Smooth muscle cell (in vitro differentiated cells): ENCODE measurements at regions not wholly inside any gene's neighbourhood (a gene's known extent, or its start where the extent isn't known, plus 50 kb on each side); places are given as distances from the start of the nearest gene placed in this dataset.

Source experiments
- DNase-seq: peaks from one replicate; lab custom pipeline; 2025; ENCODE audit not compliant: unreplicated experiment; lab: John Stamatoyannopoulos, UW
- H2AFZ ChIP-seq: fragments of 200-600 bp; sonication (generic); 2 replicates; pipeline ENCODE4 v1.6.0; 2016; ENCODE audit warnings: antibody characterized with exemption, low read depth, mild to moderate bottlenecking
- H3F3A ChIP-seq: fragments of 200-600 bp; sonication (generic); 2 replicates; pipeline ENCODE4 v1.6.0; 2017; ENCODE audit warnings: antibody characterized with exemption, low read depth
- H3K27ac ChIP-seq: fragments of 200-600 bp; sonication (generic); 2 replicates; pipeline ENCODE4 v1.5.1; 2016; ENCODE audit warnings: low read depth, mild to moderate bottlenecking
- H3K27me3 ChIP-seq: fragments of 200-600 bp; sonication (generic); 2 replicates; pipeline ENCODE4 v1.6.1; 2016; ENCODE audit warnings: low read depth, mild to moderate bottlenecking
- H3K36me3 ChIP-seq: fragments of 200-600 bp; sonication (generic); 2 replicates; pipeline ENCODE4 v1.5.1; 2016; ENCODE audit warnings: low read depth
- H3K4me1 ChIP-seq: fragments of 200-600 bp; sonication (generic); 2 replicates; pipeline ENCODE4 v1.5.1; 2016; ENCODE audit warnings: low read depth
- H3K4me2 ChIP-seq: fragments of 200-600 bp; sonication (generic); 2 replicates; pipeline ENCODE4 v1.6.0; 2016; ENCODE audit warnings: mild to moderate bottlenecking
- H3K4me3 ChIP-seq: fragments of 200-600 bp; sonication (generic); 2 replicates; pipeline ENCODE4 v1.5.1; 2016; ENCODE audit warnings: mild to moderate bottlenecking
- H3K79me2 ChIP-seq: fragments of 200-600 bp; sonication (generic); 2 replicates; pipeline ENCODE4 v1.6.0; 2016; ENCODE audit warnings: low read depth, mild to moderate bottlenecking
- H3K9ac ChIP-seq: fragments of 200-600 bp; sonication (generic); 2 replicates; pipeline ENCODE4 v1.6.0; 2016; ENCODE audit warnings: low read depth
- H3K9me3 ChIP-seq: fragments of 200-600 bp; sonication (generic); replicated peaks from 2 replicates; pipeline ENCODE4 v1.5.1; 2016; ENCODE audit warnings: low read depth
- H4K20me1 ChIP-seq: fragments of 200-600 bp; sonication (generic); 2 replicates; pipeline ENCODE4 v1.6.0; 2016; ENCODE audit warnings: low read depth
- WGBS: methylation state at CpG from one replicate; pipeline ENCODE4 v1.1.7; 2016; ENCODE audit warnings: low lambda C conversion rate; 5-methylcytosine and 5-hydroxymethylcytosine counted together
- TF ChIP-seq, protein P1 (sequence below): fragments of 200-600 bp; sonication (generic); IDR thresholded peaks from 2 replicates; pipeline ENCODE4 v1.5.1; 2017; ENCODE audit warnings: borderline replicate concordance, mild to moderate bottlenecking, antibody characterized with exemption; ENCODE audit not compliant: insufficient read depth, poor library complexity, severe bottlenecking

DNA sequence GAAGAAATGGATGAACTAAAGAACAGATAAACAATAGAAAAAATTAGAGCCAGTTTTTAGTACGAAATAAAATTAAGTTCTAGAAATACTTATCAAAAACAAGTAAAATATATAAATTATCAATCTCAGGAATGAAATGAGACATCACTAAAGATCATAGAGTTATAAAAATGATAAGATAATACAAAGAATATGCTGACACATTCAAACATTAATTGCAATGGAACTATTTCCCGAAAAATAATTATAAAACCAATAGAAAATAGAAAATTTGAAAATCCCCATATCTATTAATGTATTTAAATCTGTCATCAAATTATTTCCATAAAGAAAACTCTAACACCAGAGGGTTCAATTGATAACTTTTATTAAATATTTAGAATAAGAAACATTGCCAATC is 458.1 kb upstream of the MBL2 start:
- DNase-seq: no peak
- Histone ChIP-seq H3F3A (no peaks in the 10 kb centered on the region), H3K79me2 (no peaks in the 10 kb centered on the region), H3K4me1 (no peaks in the 10 kb centered on the region), H3K4me3 (no peak overlapping the region), H3K27me3 (no peaks in the 10 kb centered on the region), H3K4me2 (no peak overlapping the region), H3K36me3 (no peaks in the 10 kb centered on the region), H2AFZ (no peak overlapping the region), H3K9ac (no peak overlapping the region), H3K9me3 (no peaks in the 10 kb centered on the region), H4K20me1 (no peaks in the 10 kb centered on the region), H3K27ac (no peak overlapping the region)
- WGBS: 46% methylated on average over 2 of the region's 2 CpGs
- TF ChIP-seq, protein P1, sequence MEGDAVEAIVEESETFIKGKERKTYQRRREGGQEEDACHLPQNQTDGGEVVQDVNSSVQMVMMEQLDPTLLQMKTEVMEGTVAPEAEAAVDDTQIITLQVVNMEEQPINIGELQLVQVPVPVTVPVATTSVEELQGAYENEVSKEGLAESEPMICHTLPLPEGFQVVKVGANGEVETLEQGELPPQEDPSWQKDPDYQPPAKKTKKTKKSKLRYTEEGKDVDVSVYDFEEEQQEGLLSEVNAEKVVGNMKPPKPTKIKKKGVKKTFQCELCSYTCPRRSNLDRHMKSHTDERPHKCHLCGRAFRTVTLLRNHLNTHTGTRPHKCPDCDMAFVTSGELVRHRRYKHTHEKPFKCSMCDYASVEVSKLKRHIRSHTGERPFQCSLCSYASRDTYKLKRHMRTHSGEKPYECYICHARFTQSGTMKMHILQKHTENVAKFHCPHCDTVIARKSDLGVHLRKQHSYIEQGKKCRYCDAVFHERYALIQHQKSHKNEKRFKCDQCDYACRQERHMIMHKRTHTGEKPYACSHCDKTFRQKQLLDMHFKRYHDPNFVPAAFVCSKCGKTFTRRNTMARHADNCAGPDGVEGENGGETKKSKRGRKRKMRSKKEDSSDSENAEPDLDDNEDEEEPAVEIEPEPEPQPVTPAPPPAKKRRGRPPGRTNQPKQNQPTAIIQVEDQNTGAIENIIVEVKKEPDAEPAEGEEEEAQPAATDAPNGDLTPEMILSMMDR: no peak

DNA sequence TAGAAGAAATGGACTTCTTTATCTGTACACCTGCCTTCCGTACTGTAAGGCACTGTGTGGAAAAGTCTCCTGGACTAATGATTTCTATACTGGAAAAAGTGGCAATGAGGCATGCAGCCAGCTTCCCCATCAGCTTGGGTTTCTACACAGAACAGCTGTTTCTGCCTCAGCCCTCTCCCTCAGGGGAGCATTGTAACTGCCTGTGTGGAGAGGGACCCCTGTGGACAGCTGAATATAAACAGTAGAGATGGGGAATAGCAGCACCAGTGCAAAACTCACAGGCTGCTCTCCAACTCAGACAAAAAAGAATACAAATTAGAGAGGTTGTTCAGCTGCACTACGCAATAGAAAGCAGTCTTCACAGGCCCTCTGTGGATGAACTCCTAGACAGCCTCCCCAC is 451.3 kb upstream of the MBL2 start:
- no peaks in the 10 kb centered on the region for H3K27me3 ChIP-seq
- no peak overlapping the region for H2AFZ ChIP-seq
- WGBS: 95% methylated on average over 2 of the region's 2 CpGs
- no peaks in the 10 kb centered on the region for H3K36me3 ChIP-seq
- H3K79me2 ChIP-seq: no peaks in the 10 kb centered on the region
- no peak overlapping the region for H3K27ac ChIP-seq
- H3K9ac ChIP-seq: no peak overlapping the region
- no peaks in the 10 kb centered on the region for H4K20me1 ChIP-seq
- no peak overlapping the region for H3K4me2 ChIP-seq
- H3K4me3 ChIP-seq: no peak overlapping the region
- TF ChIP-seq, protein P1: no peak
- DNase-seq: no peak
- H3K4me1 ChIP-seq: no peaks in the 10 kb centered on the region
- H3K9me3 ChIP-seq: no peaks in the 10 kb centered on the region
- H3F3A ChIP-seq: no peaks in the 10 kb centered on the region

DNA sequence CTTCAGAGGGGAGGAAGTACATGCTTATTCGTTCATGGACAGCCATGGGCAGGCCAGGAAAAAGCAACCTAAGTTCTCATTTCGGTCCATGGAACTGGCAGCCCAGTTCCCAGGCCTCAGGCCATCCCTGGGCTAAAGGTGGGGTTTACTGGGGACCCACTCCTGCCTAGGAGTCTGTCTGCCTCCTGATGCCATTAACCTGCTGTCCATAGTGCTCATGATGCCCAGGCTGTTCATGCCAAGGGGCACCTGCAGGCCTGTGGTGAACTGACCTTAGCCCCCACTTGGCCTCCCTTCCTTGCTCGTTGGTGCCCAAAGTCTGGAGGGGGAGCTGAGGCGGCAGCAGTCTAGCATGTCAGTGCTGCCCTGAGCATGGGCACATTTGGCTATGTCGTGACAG is 450.2 kb upstream of the MBL2 start:
- TF ChIP-seq, protein P1: no peak
- no peak overlapping the region for H3K27ac ChIP-seq
- 87% methylated on average over 5 of the region's 5 CpGs for WGBS

DNA sequence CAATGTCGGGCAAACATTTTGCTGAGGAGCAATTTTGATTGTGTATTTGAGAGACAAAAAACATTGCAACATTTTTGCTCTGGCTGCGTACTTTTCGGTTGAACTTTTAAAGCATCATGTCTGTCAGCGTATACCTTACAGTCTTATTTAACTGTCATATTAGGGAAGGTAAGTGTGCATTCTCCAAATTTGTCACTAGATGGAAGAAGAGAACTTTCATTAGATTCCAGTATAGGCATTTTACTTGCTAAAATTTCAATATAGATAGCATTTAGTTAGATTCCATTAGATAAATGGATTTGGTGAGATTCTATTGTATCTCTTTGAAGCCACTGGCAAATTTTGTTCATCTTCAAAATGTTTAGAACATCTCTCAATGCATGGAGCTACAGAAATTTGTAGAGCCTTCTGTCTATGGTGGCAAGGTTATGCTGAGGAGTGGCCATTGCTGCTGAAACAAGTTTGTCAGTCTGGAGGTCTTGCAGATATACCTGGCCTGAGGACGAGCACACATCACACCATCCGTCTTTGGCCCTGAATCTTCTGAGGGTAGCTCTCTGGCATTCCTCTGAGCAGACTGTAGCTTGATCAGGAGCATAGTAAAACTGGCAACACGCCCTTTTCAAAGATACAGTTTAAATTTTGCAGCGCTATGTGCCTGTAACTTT is 437.5 kb upstream of the MBL2 start:
- Histone ChIP-seq H3K36me3 (no peaks in the 10 kb centered on the region), H3K9ac (no peak overlapping the region), H3K4me2 (no peak overlapping the region), H3K4me3 (no peak overlapping the region), H4K20me1 (no peaks in the 10 kb centered on the region), H2AFZ (peak overlapping the region; percentile 87), H3K4me1 (no peaks in the 10 kb centered on the region), H3F3A (no peaks in the 10 kb centered on the region), H3K27me3 (no peaks in the 10 kb centered on the region), H3K79me2 (no peaks in the 10 kb centered on the region), H3K9me3 (no peaks in the 10 kb centered on the region), H3K27ac (no peak overlapping the region)
- TF ChIP-seq, protein P1: peak; percentile 48
- WGBS: 51% methylated on average over 8 of the region's 8 CpGs
- no peak for DNase-seq

More for the DNA sequence above, 450.2 kb upstream of the MBL2 start:
- Histone ChIP-seq H3K27me3 (no peaks in the 10 kb centered on the region), H3K9me3 (no peaks in the 10 kb centered on the region), H3K9ac (no peak overlapping the region), H2AFZ (no peak overlapping the region), H3K4me3 (no peak overlapping the region), H3K36me3 (no peaks in the 10 kb centered on the region), H3K4me1 (no peaks in the 10 kb centered on the region), H3K79me2 (no peaks in the 10 kb centered on the region), H4K20me1 (no peaks in the 10 kb centered on the region), H3K4me2 (no peak overlapping the region), H3F3A (no peaks in the 10 kb centered on the region)
- no peak for DNase-seq
